Femur (tissue), 1 donor: ENCODE measurements at regions not wholly inside any gene's neighbourhood (a gene's known extent, or its start where the extent isn't known, plus 50 kb on each side); places are given as distances from the start of the nearest gene placed in this dataset.

Experiments
- DNase-seq: peaks from one replicate; pipeline ENCODE4 v3.0.0-alpha.2; 2017

DNA sequence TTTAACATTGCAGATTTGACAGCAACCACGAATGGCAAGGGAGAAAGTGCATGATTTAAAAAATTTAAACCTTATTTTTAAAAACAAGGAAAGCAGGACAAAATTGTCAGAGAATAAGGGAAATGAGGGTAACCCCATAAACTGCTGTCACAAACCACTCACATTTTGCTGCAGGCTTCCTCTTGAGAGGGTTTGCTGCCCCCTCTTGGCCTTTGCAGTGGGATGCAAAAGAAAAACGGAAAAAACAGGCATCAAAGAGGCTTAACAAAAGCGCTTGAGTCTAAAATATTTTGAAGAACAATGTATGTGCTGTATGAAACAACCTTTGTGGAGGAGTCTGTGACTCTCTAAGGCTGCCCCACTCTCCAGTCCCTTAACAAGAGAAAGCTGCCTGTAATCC lies 91.6 kb downstream of the TMX3 start:
- peak; percentile 63 for DNase-seq

DNA sequence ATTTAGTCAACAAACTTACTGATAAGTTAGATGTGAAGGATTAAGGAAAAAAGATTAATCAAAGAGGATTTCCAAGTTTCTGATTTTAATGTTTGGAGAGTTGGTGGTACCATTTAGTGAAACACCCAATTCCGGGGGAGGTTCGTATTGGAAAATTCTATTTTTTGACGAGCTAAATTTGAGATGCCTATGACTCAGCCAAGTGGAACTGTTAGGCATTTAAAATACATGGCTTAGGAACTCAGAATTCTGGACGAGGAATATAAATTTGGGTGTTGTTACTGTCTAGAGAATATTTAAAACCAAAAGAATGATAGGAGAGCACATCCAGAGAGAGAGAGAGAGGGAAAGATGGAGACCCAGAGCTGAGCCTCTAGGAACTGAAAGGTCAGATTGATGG lies 103.6 kb downstream of the TMX3 start:
- DNase-seq = no peak

DNA sequence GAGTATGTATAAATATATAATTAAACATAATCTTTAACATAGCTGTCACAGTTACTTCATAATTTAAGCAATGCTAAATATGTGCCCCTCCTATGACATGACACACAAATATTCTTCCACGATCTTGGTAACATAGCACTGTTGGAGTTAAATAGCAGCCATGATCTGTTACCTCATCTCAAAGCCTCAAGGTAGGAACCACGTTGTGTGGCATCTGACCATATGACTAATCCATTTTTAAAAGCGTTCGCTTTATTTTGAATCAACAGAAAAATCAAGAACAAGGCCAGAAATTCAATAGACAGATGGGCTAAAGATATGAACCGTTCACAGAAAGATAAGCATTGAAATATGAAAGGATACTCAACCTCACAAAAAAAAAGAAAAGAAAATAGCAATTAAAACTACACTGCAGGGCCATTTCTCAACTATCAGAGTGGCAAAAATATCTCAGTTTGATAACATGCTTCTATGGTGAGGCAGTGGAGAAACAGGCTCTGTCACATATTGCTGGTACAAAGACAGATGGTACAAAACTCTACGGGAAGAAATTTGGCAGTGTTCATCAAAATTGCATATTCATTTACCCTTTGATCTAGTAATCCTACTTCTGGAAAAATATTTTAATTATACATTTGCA lies 105.9 kb downstream of the TMX3 start:
- DNase-seq = no peak

DNA sequence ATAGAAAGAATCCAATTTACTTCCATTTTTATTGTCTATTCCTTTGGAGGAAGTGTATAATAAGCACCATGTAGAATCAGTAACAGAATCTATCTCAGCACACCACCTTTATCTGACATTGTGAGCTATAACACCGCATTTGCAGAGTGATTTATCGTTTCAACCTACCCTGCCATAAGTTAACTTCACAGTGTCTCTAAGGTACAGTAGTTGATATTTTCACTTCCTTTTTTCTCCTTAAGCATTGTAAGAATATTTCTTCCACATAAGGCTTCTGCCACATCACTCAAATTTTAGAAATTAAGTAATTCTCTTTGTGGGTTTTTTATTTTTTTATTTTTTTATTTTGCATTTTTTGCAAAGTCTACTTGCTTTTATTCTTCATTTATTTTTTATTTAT lies 107.1 kb downstream of the TMX3 start:
- no peak for DNase-seq

DNA sequence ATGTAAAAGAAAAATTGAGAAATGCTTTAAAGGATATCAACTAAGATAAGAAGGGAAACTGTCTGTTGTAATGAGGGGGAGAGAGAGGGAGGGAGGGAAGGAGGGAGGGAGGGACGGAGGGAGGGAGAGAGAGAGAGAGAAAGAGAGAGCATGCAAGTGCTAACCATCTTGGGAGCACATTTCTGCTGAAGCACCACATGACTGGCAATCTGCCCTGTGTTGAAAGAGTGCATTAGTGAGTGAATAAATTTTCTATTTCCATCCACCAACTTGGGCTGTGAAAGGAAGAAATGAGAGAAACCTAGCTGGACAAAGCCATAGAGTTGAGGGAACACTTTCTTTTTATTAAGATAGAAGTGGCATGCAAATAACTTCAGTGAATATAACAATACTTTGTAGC lies 110.7 kb downstream of the TMX3 start:
- DNase-seq = no peak

DNA sequence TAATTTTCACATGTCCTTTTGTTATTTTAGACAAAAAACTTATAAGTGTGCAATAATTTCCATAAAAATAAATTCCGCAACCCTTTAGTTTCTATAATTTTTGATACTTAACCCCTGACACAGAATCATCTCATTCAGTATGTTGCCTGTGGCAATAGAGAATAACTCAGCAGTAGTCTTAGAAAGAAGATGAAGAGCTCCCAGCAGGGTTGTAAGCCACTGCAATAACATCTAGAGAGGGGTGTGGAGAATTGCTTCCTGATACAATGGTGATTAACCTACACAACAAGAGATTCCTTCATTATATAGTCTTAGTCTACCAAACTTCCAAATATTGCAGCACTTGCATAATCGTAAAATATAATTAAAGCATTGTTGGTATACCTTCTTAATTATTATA lies 118.9 kb downstream of the TMX3 start:
- no peak for DNase-seq

DNA sequence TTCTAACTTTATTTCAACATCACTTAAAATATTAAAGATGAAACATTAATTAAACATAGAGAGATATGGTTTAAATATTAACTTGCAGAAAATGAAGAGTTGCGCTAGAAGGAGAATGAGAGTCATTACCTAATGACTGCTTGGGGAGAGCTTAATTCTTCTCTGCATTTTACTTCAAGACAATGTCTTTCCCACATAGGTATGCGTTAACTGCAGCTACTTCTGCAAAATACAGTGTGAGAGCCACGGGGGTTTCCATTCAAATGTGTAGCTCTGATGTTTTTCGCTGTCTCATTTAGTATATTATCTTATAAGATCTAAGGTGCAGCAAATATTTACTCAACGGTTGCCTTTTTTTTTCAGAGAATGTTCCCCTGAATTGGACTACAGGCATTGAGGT lies 126.7 kb downstream of the TMX3 start:
- DNase-seq = no peak

DNA sequence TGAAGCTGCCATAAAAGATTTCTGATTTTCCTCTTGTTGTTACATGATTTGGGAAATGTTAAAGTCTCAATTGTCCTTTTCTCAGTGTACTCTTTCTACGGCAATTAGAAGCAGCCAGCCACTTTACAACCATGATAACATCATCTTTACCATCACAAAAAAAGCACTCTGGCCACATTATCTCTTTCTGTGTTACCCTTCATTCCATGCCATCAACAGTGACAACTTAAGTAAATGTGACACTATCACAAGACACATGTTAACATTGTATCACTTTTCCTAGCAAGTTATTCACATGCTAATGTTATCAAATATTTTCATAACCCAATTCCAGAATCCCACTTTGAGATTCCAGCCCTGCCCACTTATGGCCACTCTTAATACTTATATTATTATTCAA lies 131.2 kb downstream of the TMX3 start:
- DNase-seq = no peak

DNA sequence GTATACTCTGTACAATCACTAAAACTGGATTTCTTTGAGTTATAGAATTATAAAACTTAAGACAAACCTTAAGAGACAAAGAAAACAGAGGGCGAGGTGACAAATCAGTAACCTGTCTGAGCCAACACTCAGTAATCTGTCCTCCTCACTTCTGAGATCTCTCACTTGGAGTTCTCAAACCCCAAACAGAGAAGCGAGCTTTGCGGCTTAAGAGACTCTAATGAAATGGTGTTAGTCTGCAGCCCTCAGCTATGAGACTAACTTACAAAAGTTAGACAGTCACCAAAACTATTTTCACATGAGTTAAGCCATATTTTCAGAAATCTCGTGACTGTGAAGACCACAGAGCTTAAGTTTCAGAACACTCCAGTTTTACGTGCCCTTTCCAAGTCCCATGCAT lies 140.6 kb downstream of the TMX3 start:
- no peak for DNase-seq

DNA sequence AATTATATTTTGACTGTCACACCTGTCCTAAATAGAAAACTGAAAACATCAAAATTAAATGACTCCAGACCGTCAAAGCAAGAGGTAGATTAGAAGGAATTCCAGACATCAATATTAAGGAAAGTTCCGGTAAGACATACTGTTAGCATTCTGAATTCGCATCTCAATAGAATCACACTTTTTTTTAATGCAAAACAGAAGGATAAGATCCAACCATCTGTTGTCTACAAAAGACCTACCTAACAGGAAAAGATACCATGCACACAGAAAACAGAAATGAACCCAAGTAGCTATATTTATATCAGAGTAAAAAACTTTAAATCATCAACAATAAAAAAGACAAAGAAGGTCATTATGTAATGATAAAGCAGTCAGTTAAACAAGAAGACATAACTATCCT lies 145.0 kb downstream of the TMX3 start:
- DNase-seq = no peak

DNA sequence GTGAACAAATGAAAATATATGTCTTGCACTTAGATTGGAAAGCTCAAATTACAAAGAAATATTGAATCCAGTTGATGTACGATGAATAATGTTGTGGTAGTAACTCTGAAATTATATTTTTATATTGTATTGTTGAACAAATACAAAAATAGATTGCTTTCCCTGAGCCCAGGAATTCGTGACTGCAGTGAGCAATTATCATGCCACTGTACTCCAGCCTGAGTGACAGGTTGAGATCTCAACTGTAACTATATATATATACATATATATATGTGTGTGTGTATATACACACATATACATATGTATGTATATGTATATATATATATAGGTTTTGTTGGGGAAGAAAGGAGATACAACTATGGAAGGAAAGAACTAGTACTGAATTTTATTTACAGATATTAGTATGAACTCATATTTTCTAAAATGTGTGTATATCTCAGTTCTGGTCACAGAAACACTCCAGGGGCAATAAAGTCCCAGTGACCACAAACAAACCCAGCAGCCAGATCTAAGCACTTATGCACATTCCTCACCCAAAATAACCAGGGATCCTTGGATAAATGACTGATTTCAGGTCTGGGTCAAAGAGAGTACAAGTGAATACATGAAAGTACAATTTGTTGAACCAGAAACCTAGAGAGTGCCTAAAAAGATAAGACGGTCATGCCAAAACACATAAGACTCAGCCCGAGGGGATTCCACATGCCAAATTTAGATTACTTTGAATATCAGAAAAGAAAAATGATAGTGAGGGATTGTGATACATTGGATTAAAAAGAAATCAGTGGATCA lies 146.3 kb downstream of the TMX3 start:
- no peak for DNase-seq

DNA sequence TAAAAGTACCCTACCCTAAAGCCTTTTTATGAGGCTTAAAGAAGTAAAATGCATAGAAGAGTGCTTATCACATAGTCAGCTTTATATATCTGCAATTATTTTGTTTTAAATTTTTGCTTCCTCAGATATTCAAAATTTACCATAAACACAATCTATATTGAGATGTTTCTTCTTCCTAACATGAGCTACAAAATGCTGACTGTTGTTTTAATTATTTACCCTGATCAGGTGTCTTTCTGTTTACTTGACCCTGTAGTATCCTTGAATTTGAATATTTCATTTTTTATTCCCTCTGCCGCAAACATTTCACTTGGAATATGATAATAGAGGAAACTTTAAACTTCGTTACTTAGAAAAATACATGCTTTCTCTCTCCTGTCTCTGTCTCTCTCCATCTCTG lies 147.9 kb downstream of the TMX3 start:
- DNase-seq = no peak

DNA sequence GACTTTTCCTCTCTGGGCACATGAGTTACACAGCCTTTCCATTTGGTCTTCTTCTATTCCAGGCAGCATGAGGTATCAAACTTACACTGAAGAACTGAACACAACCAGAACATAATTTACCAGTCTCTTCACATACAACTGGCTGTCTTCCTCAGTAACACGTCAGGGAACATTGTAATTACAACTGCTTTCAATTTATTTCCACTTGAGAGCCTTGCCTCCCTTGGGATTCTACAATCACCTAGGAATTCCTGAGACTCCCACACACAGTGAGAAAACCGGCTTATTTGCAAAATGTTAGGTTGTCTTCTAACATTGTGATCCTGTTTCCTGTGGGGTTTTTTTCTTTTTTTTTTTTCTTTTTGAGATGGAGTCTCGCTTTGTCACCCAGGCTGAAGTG lies 149.9 kb downstream of the TMX3 start:
- DNase-seq = no peak

DNA sequence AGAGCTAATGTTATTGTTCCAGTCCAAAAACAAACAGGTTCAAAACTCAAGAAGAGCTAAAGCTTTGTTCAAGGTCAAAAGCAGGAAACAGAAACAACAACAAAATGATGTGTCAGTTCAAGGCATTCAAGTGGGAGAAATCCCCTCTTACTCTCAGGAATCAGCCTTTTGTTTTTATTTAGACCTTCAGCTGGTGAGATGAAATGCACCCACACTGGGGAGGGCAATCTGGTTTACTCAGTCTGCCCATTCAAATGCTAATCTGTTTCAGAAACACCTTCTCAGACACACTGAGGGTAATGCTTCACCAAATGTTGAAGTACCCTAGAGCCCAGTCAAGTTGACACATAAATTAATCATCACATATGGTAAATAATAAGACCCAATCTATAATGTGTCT lies 150.6 kb downstream of the TMX3 start:
- no peak for DNase-seq

DNA sequence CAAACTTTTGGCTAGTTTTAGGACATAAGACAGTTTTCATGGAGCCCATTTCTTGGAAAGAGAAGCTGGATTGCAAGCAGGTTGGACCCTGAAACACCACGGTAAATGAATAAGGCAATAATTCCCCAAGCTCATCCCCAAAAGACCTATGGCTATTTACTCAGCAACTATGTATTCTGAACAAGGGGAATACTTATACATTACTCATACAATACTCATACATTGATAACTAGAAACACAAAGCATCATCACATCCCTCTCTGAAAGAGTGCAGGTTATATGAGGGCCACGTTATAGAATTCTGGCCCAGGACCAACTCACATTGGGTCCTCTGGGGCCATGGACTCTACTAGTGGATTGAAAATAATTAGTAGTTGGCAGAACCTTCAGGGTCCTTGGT lies 154.8 kb downstream of the TMX3 start:
- no peak for DNase-seq

DNA sequence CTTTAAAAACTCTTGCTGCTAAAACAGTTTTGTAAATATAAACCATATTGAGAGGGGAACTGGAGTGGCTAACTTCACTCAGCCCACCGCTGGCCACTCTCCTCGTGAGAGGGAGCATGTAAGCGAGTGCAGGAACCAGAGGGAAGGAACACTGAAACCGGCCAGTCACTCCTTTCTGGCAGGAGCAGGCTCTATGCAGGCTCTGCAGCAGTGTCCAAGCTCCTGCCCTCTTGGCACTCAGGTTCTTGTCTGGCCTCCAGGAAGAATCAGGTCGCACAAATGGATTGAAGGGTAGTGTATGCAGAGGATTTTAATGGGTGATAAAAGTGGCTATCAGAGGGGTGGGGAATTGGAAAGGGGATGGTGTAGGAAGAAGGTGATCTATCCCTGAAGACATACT lies 157.7 kb downstream of the TMX3 start:
- no peak for DNase-seq

DNA sequence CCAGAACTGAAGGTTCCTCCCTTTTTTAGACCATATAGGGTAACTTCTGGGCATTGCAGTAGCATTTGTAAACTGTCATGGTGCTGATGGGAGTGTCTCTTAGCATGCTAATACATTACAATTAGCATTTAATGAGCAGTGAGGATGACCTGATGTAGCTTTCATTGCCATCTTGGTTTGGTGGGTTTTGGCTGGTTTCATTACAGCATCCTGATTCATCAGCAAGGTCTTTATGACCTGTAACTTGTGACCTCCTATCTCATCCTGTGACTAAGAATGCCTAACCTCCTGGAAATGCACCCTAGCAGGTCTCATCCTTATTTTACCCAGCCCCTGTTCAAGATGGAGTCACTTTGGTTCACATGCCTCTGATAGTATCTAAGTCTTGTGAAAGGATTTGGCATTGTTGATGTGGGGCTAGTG lies 159.0 kb downstream of the TMX3 start:
- no peak for DNase-seq

DNA sequence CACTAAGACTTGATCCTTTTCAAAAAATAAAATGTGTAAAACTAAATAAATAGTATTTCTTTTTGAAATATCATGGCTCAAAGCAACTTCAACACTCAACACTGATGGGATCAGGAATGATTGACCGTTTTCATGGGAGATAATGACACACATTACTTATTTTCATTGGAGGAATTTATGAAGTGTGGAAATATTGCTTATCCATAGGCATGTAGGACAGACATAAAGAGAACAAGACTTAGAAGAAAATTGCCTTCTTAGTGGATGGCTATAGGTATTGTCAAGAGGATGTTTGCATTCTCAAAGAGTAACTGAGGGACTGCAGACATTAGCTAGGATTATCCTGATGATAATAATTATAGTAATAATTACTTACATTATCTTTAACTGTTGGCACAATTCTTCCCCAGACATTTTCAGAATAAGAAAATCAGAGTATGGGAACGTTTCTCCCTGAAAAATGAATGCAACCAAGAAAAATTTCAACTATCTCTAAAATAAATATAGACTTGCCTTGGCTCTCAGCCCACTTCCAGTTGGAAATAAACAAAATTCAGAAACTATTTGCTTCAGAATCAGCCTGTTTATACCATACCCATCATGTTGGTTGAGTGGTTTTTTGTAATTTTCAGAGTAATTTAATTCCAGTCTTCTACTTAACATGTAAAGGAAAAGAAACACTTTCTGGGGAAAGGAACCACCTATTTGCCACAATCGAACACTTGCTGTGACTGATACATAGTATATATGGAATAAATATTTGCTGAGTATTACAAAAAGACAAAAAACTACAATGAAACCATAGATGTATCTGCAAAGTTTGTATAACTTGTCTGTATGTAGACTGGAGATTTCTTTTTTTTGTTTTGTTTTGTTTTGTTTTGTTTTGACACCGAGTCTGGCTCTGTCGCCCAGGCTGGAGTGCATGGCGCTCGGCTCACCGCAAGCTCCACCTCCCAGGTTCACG lies 165.7 kb downstream of the TMX3 start:
- no peak for DNase-seq

DNA sequence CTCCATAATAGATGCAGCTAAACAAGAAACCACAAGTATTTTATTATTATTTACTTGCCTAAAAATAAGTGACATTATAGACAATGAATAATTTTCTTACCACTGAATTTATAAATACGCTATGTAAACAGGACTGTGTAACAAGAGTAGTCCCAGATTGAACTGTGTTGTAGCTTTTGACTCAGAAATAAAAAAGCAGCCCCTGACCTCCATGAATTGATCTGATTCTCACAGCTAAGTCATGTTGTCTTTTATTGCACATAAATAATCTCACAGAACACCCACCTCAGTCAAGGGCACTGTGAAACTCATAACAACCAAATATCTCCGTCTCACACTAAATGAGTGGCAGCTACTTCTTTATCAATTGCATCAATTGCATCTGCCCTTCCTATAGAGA lies 171.6 kb downstream of the TMX3 start:
- no peak for DNase-seq

DNA sequence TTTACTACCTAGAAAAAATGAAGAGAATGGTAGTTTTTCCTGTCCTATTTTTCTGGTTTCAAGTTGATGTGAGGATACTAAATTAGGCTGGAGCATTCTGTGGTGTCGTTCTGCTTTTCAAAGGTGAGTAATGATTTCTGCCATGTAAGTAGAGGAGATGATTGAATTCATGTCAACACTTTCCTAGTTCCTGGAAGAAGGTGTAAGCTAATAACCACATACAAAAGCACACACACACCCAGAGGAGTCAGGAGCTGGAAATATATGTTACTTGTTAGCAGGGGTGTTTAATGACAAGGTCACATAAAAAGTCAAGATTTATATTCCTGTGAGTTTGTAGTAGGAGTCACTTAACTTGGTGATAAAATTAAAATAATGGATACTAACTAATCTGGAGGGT lies 172.1 kb downstream of the TMX3 start:
- DNase-seq = no peak

DNA sequence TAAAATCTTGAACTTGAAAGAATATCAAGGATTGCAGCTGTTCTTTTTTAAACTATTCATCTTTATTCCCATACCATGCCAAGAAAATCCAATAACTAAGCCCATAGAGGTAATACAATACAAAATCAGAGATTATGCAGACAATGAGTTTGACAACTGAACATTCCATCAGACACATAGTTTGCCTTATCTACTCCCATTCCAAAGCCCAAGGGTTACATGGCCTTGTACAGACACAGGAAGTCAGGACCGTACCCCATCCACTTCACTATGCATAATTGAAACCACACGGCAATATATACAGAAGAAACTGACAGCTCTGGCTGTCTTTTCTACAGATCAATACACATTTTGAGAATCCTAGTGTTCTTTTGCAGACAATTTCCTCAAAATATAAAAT lies 181.3 kb downstream of the TMX3 start:
- DNase-seq = no peak

DNA sequence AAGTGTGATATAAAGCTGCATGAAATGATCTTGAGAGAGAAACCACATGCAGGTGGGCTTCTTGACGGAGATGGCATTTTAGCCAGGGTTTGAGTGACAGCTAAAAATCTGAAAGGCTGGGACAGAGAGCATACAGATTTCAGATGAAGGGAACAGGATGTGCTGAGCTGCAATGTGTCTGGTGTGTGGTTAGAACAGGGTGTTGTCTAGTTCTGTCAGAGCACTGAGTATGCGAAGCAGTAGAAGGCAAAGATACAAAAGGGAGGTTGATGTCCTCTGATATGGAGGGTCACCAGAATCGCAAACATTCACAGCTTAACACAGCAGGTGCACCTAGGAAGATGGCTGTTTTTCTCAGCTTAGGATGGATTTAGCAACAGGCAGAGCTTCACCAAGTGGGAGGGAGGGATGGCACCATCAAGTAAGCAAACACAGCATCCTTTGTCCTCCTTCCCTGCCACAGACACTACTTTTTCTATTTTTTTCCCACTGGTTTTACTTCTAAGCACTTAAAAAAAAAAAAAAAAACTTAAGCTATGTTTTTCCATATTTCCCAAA lies 182.5 kb downstream of the TMX3 start:
- no peak for DNase-seq

DNA sequence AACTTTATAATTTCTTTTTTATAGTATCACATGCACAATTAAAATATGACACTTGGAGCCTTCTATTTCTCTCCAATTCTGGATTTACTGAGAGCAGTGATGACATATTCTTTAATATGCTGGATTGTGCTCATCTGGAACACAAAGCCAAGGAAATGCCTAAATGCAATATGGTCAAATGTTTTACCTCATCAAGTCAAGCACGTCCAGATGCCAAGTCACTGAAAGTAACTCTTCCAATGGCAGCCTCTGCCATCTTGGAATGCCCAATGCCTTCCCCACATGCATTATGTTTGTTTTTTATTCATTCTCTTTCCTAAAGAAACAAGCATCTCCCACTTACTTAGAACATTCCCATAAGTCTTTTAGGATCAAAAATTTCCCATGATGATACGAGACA lies 189.8 kb downstream of the TMX3 start:
- no peak for DNase-seq
